ENCODE measurements at regions not wholly inside any gene's neighbourhood (a gene's known extent, or its start where the extent isn't known, plus 50 kb on each side); places are given as distances from the start of the nearest gene placed in this dataset.

DNA sequence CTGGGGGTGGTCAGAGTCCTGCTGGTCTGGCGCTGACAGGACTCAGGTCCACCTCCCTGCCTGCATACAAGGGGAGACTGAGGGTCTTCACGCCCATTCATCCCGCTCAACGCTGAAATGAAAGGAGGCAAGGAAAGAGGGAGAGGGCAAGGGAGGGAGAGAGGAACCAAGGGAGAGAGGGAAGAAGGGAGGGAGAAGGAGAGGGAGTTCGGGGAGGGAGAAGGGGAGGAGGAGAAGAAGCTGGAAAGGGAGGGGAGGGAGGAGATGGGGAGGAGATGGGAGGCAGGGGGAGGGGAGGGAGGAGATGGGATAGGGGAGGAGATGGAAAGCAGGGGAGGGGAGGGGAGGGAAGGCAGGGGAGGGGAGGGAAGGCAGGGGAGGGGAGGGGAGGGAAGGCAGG, 69.4 kb upstream of the INPP5A start:
- TF ChIP-seq ZNF274 (IDR thresholded peaks at IDR 0.05; ENCODE audit: low read depth, low read length) (no peak), YY1 (IDR thresholded peaks at IDR 0.05; ENCODE audit: insufficient read depth, insufficient read length) (no peak)

All from NT2/D1 (cell line).